WI38 (cell line): ENCODE measurements at regions not wholly inside any gene's neighbourhood (a gene's known extent, or its start where the extent isn't known, plus 50 kb on each side); places are given as distances from the start of the nearest gene placed in this dataset.

Experiments used
- H3K4me3 ChIP-seq: 2 replicates; pipeline ENCODE4 v1.5.1; 2011; ENCODE audit warnings: low read depth, mild to moderate bottlenecking, control low read depth, low read length
- CTCF ChIP-seq: IDR thresholded peaks from 2 replicates; pipeline ENCODE4 v1.5.1; 2012; ENCODE audit warnings: low read depth, mild to moderate bottlenecking, control low read depth, low read length

GRCh38 chr5:158470764-158471534 is 612.0 kb upstream of the CLINT1 start:
- H3K4me3 ChIP-seq, result no peak overlapping the region
- TF ChIP-seq CTCF, result no peak

- no peak for TF ChIP-seq CTCF
- H3K4me3 ChIP-seq, result no peak overlapping the region
Observed at GRCh38 chr5:158468444-158468843, 609.5 kb upstream of the CLINT1 start.

- no peak for TF ChIP-seq CTCF
- no peak overlapping the region for H3K4me3 ChIP-seq
Observed at GRCh38 chr5:158466191-158466590, 607.2 kb upstream of the CLINT1 start.

GRCh38 chr5:158465086-158465972 is 606.4 kb upstream of the CLINT1 start:
- no peak for TF ChIP-seq CTCF

GRCh38 chr5:158464383-158464782 is 605.4 kb upstream of the CLINT1 start:
- no peak overlapping the region for H3K4me3 ChIP-seq
- no peak for TF ChIP-seq CTCF

More at GRCh38 chr5:158465086-158465972, 606.4 kb upstream of the CLINT1 start:
- no peak overlapping the region for H3K4me3 ChIP-seq

- H3K4me3 ChIP-seq, result no peak overlapping the region
- no peak for TF ChIP-seq CTCF
Observed at GRCh38 chr5:158463938-158464337, 605.0 kb upstream of the CLINT1 start.

GRCh38 chr5:158463188-158463587 is 604.2 kb upstream of the CLINT1 start:
- no peak overlapping the region for H3K4me3 ChIP-seq
- no peak for TF ChIP-seq CTCF
